Astrocyte (in vitro differentiated cells and primary cell): ENCODE measurements at regions not wholly inside any gene's neighbourhood (a gene's known extent, or its start where the extent isn't known, plus 50 kb on each side); places are given as distances from the start of the nearest gene placed in this dataset.

Source experiments
- DNase-seq: peaks from one replicate; pipeline ENCODE4 v3.0.0-alpha.2; 2010; ENCODE audit warnings: low read depth
- FAIRE-seq: peaks from 2 replicates; lab custom pipeline; 2011; peaks lifted over from hg19 to GRCh38; lab: Jason Lieb, UNC
- H2AFZ ChIP-seq: 2 replicates; pipeline ENCODE4 v1.6.0; 2012; ENCODE audit warnings: low read depth, low read length, inconsistent platforms
- H3K27ac ChIP-seq: 2 replicates; pipeline ENCODE4 v1.5.1; 2011; ENCODE audit warnings: low read depth, low read length, inconsistent platforms
- H3K27me3 ChIP-seq: 2 replicates; pipeline ENCODE4 v1.6.0; 2011; ENCODE audit warnings: low read length, inconsistent platforms; ENCODE audit not compliant: insufficient read depth
- H3K36me3 ChIP-seq: 2 replicates; pipeline ENCODE4 v1.5.1; 2011; ENCODE audit warnings: low read length, inconsistent platforms; ENCODE audit not compliant: insufficient read depth
- H3K4me1 ChIP-seq: 2 replicates; pipeline ENCODE4 v1.5.1; 2011; ENCODE audit warnings: low read length, inconsistent platforms; ENCODE audit not compliant: insufficient read depth
- H3K4me2 ChIP-seq: 2 replicates; pipeline ENCODE4 v1.6.0; 2012; ENCODE audit warnings: low read length, inconsistent platforms
- H3K4me3 ChIP-seq: 2 replicates; pipeline ENCODE4 v1.5.1; 2011; ENCODE audit warnings: low read depth, mild to moderate bottlenecking, low read length, inconsistent platforms; ENCODE audit not compliant: insufficient read depth
- H3K79me2 ChIP-seq: 2 replicates; pipeline ENCODE4 v1.6.0; 2012; ENCODE audit warnings: mild to moderate bottlenecking, low read length, inconsistent platforms; ENCODE audit not compliant: insufficient read depth
- H3K9ac ChIP-seq: 2 replicates; pipeline ENCODE4 v1.6.0; 2012; ENCODE audit warnings: mild to moderate bottlenecking, low read length, inconsistent platforms
- H3K9me3 ChIP-seq: 2 replicates; pipeline ENCODE4 v1.5.1; 2012; ENCODE audit warnings: low read depth, mild to moderate bottlenecking, low read length, inconsistent platforms; ENCODE audit not compliant: insufficient read depth
- H4K20me1 ChIP-seq: 2 replicates; pipeline ENCODE4 v1.6.0; 2012; ENCODE audit warnings: low read length, inconsistent platforms; ENCODE audit not compliant: insufficient read depth
- H3K27ac Mint-ChIP-seq: one replicate; pipeline ENCODE4 v1.8.0; 2021; ENCODE audit warnings: mild to moderate bottlenecking, mixed read lengths; ENCODE audit not compliant: unreplicated experiment
- H3K27me3 Mint-ChIP-seq: one replicate; pipeline ENCODE4 v1.8.0; 2021; ENCODE audit warnings: low read depth, mixed read lengths; ENCODE audit not compliant: unreplicated experiment
- H3K36me3 Mint-ChIP-seq: one replicate; pipeline ENCODE4 v1.8.0; 2021; ENCODE audit warnings: low read depth, mixed read lengths; ENCODE audit not compliant: unreplicated experiment
- H3K4me1 Mint-ChIP-seq: one replicate; pipeline ENCODE4 v1.8.0; 2021; ENCODE audit warnings: low read depth, mixed read lengths; ENCODE audit not compliant: unreplicated experiment
- H3K4me3 Mint-ChIP-seq: one replicate; pipeline ENCODE4 v1.8.0; 2021; ENCODE audit warnings: mild to moderate bottlenecking, moderate library complexity, mixed read lengths; ENCODE audit not compliant: unreplicated experiment
- H3K9me3 Mint-ChIP-seq: one replicate; pipeline ENCODE4 v1.8.0; 2021; ENCODE audit warnings: mild to moderate bottlenecking, mixed read lengths; ENCODE audit not compliant: unreplicated experiment
- CTCF ChIP-seq: IDR thresholded peaks from 2 replicates; pipeline ENCODE4 v1.5.1; 2011; ENCODE audit warnings: low read depth, mild to moderate bottlenecking, inconsistent platforms, low read length, moderate library complexity; ENCODE audit not compliant: insufficient read depth
- EZH2 ChIP-seq: IDR thresholded peaks from 2 replicates; pipeline ENCODE4 v1.6.1; 2012; ENCODE audit warnings: mild to moderate bottlenecking, low read length, inconsistent platforms; ENCODE audit not compliant: insufficient read depth

DNA sequence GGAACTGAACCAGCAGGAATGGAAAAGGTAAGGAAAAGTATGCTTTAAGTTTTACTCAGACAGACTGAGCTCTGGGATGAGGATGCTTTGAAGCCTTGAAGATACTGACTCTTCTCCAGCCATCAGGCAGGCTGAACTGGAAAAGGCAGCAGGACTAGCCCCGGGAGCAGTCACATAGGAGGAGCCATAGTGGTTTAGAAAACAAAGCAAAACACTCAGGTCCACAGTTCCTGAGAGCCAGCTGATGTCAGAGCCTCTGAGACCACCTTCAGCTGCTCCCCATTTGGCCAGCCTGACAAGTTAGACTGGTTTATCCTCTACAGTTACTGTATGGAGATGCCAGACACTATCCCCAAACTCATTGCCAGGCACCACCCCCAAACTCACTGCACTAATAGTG is 167.9 kb upstream of the CPEB2 start:
- FAIRE-seq = no peak
- no peaks in the 10 kb centered on the region for H3K4me1 ChIP-seq

GRCh38 chr4:14835288-14835687 is 167.0 kb upstream of the CPEB2 start:
- FAIRE-seq = no peak
- no peaks in the 10 kb centered on the region for H3K27me3 ChIP-seq
- H3K27me3 Mint-ChIP-seq = peaks cover 10% of the 10 kb centered on the region

More for the DNA sequence above, 167.9 kb upstream of the CPEB2 start:
- Mint-ChIP-seq H3K9me3 (peaks cover 7% of the 10 kb centered on the region), H3K4me1 (no peaks in the 10 kb centered on the region), H3K36me3 (no peaks in the 10 kb centered on the region), H3K27ac (no peak overlapping the region), H3K27me3 (peaks cover 11% of the 10 kb centered on the region), H3K4me3 (no peak overlapping the region)
- DNase-seq = no peak
- no peaks in the 10 kb centered on the region for H3K36me3 ChIP-seq
- no peak overlapping the region for H3K4me2 ChIP-seq
- H3K27ac ChIP-seq = no peak overlapping the region
- H3K27me3 ChIP-seq = no peaks in the 10 kb centered on the region
- no peaks in the 10 kb centered on the region for H4K20me1 ChIP-seq
- no peak overlapping the region for H3K4me3 ChIP-seq
- TF ChIP-seq CTCF (no peak), EZH2 (no peak)
- H3K9me3 ChIP-seq = no peaks in the 10 kb centered on the region
- H2AFZ ChIP-seq = no peak overlapping the region
- no peak overlapping the region for H3K9ac ChIP-seq
- H3K79me2 ChIP-seq = no peaks in the 10 kb centered on the region

More at GRCh38 chr4:14835288-14835687, 167.0 kb upstream of the CPEB2 start:
- Histone ChIP-seq H3K4me1 (no peaks in the 10 kb centered on the region), H3K4me3 (no peak overlapping the region), H3K9me3 (no peaks in the 10 kb centered on the region), H3K27ac (no peak overlapping the region), H3K79me2 (no peaks in the 10 kb centered on the region), H3K9ac (no peak overlapping the region), H2AFZ (no peak overlapping the region), H4K20me1 (no peaks in the 10 kb centered on the region), H3K4me2 (no peak overlapping the region), H3K36me3 (no peaks in the 10 kb centered on the region)
- Mint-ChIP-seq H3K4me1 (no peaks in the 10 kb centered on the region), H3K36me3 (no peaks in the 10 kb centered on the region), H3K4me3 (no peak overlapping the region), H3K27ac (no peak overlapping the region), H3K9me3 (peaks cover 6% of the 10 kb centered on the region)
- TF ChIP-seq CTCF (no peak), EZH2 (no peak)
- DNase-seq = no peak
